Right renal pelvis (tissue), 4 donors: ENCODE measurements at regions not wholly inside any gene's neighbourhood (a gene's known extent, or its start where the extent isn't known, plus 50 kb on each side); places are given as distances from the start of the nearest gene placed in this dataset.

ENCODE experiments used
- DNase-seq, 4 donors: peaks; one replicate each; pipeline ENCODE4 v3.0.0-alpha.2; 2013; ENCODE audit warnings: low read depth in 4 of 4, low spot score in 3 of 4, missing footprints in 1 of 4

- DNase-seq: no peak
Observed at GRCh38 chr1:217097819-217098218, 374.6 kb upstream of the ESRRG start.

GRCh38 chr1:217096200-217096599 lies 373.0 kb upstream of the ESRRG start:
- DNase-seq: no peak

- no peak for DNase-seq
Observed at GRCh38 chr1:217095050-217095622, 371.9 kb upstream of the ESRRG start.

GRCh38 chr1:217091561-217091960 lies 368.3 kb upstream of the ESRRG start:
- DNase-seq: no peak

DNA sequence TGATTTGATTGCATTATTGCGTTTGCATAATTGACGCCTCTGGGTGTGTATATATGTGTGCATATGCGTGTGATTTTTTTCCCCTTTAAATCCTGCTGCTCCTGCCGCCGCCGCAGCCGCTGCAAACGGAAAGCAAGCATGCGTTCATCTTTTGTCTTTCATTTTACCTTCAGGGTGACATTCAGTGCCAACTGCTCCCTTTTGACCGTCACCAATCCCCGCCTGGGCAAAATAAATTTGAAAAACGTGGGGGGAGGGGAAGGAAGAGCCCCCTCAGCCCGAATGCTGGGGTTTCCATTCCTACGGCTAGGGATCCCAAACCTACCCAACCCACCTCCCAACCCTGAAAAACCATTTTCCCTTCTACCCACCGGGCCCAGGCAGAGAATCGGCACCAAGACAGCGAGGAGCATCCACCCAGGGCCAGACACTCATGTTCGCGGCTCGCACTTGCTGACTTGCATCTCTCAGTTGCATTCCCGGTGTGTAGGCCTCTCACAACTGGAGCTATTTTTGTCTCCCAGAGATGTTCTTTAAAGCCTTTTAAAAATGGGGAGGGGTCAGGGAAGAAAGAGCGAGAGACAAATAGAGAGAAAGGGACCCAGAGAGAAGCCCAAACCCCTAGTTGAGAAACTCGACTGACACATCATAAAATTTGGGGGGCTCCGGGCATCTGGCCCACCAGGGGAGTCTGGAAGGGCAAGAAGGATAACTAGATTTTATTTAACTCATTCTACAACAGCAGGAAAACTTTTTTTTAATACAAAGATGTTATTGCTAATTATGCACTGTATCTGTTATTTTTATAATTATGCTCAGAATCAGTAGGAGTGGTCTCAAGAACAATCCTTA lies 367.1 kb upstream of the ESRRG start:
- DNase-seq: peak in 1 of 4 donors; percentile 34

GRCh38 chr1:217089361-217090014 lies 366.3 kb upstream of the ESRRG start:
- no peak for DNase-seq

GRCh38 chr1:217088521-217089284 lies 365.5 kb upstream of the ESRRG start:
- no peak for DNase-seq

- DNase-seq: no peak
Observed at GRCh38 chr1:217088011-217088410, 364.8 kb upstream of the ESRRG start.

DNA sequence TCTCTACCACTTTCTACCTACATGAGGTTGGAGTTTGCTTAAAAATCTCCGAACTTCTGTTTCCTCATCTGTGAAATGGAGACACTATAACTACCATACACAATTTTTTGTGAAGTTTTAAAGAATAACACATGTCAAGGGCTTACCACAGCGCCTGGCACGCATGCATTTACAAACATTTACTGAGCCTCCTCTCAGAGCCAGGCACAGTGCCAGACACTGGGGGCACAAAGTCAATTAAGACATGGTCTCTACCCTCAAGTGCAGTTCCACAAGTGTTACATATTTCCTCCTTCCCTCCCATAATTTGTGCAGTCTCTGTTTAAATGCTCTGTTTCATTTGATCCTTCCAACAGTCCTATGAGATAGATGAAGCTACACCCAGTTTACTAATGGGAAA lies 356.4 kb upstream of the ESRRG start:
- DNase-seq: no peak

- no peak for DNase-seq
Observed at GRCh38 chr1:217078959-217079358, 355.7 kb upstream of the ESRRG start.

DNA sequence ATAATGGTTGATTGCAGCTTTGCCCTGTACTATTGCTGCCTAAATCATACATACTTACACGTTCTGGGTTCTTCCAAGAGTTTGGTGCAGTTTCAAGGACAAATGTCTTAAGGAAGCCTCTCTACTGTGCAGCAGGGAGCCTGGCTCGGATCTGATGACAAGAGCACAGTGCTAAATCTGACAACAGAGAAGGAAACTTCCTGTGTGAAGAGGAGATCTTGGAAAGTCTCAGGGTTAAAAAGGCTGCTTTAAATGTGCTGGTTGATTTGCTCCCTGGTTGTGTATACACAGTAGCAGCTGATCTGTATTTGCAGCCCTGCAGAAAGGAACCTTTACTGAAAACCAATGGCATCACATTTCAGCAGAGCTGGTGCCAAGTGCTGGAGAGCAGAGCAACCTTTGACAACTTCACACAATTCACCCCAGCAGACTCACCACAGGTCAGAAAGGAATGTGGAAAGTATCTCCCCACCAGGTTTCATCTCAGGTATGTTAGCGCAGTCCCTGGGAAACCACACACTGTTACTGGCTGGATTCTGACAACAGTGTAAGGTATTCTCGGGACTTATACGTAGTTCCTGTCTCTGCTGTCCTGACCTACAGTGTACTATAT lies 355.0 kb upstream of the ESRRG start:
- no peak for DNase-seq

DNA sequence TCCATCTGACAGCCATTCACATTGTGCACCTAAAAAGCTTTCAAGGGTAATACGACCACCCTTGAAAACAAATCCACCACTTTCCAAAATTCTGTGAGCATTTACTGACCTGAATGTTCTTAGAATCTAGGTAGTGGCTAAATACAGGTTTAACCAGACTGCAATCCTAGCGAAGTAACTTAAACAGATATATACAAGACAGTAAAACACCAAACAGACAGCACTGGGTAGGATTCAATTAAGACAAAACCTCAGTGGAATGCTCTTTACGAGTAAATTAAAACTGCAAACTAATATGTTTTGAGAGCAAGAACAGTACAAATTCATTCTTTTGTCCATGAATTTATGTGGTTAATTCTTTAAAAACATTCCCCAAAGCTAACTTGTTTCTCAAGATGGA lies 354.2 kb upstream of the ESRRG start:
- DNase-seq: no peak

- DNase-seq: no peak
Observed at GRCh38 chr1:217076902-217077301, 353.7 kb upstream of the ESRRG start.

GRCh38 chr1:217072926-217073325 lies 349.7 kb upstream of the ESRRG start:
- DNase-seq: no peak

GRCh38 chr1:217067642-217068041 lies 344.4 kb upstream of the ESRRG start:
- no peak for DNase-seq

DNA sequence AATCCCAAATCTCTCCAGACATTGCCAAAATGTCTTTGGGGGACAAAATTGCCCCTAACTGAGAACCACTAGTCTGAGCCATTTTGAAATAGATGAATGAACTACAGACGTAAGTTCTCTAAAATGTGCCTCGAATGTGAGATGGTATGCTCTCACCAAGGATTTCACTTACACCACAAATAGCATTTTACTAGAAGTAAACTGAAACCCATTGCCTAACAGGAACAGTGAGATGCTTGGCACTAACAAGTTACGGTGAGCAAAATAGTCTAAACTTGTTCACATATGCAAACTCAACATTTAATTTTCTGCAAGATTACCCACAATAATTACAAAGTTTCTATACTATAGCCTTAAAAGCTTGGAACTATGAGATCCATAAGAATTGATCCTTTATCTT lies 343.6 kb upstream of the ESRRG start:
- no peak for DNase-seq

GRCh38 chr1:217063172-217063908 lies 340.1 kb upstream of the ESRRG start:
- DNase-seq: no peak

GRCh38 chr1:217062586-217062985 lies 339.4 kb upstream of the ESRRG start:
- DNase-seq: no peak

- no peak for DNase-seq
Observed at GRCh38 chr1:217059401-217059800, 336.2 kb upstream of the ESRRG start.

- no peak for DNase-seq
Observed at GRCh38 chr1:217053676-217054075, 330.4 kb upstream of the ESRRG start.
